ENCODE measurements at regions not wholly inside any gene's neighbourhood (a gene's known extent, or its start where the extent isn't known, plus 50 kb on each side); places are given as distances from the start of the nearest gene placed in this dataset.

DNA sequence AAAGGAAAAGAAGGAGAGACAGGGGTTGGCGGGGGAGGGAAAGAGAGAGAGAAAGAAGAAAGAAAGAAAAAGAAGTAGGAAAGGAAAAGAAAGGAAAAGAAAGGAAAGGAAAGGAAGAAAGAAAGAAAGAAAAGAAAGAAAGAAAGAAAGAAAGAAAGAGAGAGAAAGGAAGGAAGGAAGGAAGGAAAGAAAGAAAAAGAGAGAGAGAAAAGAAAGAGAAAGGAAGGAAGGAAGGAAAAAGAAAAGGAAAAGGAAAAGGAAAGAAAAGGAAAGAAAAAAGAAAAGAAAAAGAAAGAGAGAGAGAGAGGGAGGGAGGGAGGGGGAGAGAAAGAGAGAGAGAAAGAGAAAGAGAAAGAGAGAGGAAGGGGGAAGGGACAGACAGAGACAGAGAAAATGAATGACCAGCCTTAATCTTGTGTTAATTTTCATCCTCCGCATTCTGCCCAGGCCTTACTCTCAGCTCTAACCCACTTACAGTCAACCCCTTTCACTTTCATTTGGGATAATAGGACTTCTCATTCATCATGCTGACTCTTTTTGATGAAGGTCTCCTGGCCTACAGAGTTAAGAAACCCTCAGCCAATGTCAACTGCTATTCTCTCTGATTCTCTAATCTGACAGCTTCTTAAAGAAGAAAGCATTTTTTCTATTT lies 207.3 kb downstream of the SUCLG1 start:
- H3K4me3 ChIP-seq (replicated peaks in 1 of 2; ENCODE audit: low read depth in 2 of 2, low read length in 2 of 2) = no peak overlapping the region
- TF ChIP-seq, protein P1, sequence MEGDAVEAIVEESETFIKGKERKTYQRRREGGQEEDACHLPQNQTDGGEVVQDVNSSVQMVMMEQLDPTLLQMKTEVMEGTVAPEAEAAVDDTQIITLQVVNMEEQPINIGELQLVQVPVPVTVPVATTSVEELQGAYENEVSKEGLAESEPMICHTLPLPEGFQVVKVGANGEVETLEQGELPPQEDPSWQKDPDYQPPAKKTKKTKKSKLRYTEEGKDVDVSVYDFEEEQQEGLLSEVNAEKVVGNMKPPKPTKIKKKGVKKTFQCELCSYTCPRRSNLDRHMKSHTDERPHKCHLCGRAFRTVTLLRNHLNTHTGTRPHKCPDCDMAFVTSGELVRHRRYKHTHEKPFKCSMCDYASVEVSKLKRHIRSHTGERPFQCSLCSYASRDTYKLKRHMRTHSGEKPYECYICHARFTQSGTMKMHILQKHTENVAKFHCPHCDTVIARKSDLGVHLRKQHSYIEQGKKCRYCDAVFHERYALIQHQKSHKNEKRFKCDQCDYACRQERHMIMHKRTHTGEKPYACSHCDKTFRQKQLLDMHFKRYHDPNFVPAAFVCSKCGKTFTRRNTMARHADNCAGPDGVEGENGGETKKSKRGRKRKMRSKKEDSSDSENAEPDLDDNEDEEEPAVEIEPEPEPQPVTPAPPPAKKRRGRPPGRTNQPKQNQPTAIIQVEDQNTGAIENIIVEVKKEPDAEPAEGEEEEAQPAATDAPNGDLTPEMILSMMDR (IDR thresholded peaks at IDR 0.05; ENCODE audit: low read depth, low read length) = no peak
- no peak for DNase-seq (ENCODE audit: low read depth in 2 of 2)

DNA sequence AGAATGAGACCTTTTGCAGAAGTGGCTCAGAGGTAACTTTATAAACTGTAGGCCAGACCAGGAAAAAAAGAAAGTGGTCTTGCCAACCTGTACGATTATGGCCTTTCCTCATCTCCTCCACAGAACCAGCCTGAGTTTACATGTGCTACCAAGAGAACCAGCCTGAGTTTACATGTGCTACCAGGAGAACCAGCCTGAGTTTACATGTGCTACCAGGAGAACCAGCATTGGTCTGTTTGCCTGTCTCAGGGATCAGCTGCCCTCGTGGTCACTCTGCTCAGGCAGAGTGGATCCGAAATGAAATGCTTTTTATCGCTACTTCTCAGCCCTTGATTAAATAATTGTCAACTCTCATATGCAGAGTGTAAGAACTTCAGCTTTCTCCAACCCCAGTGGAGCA lies 209.9 kb downstream of the SUCLG1 start:
- no peak for DNase-seq (ENCODE audit: low read depth in 2 of 2)
- TF ChIP-seq, protein P1 (IDR thresholded peaks at IDR 0.05; ENCODE audit: low read depth, low read length) = no peak
- no peak overlapping the region for H3K4me3 ChIP-seq (replicated peaks in 1 of 2; ENCODE audit: low read depth in 2 of 2, low read length in 2 of 2)

DNA sequence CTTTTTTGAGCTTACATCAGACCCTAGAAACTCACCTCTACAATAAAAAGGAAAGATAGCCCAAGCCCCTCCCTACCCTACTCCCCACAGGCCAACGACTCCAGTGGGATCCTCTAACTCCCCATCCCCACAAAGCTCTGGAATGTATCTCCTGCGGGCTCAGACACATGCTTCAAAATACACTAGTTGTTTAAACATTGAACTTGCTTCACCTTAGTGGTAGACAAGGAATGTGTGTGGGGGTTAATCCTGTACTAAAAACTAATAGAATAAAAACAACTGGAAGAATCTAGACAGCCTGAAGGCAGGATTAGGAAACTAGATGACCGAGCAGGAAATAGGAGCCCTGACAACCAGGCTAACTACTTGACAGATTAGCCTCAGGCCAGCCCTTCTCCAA lies 211.5 kb downstream of the SUCLG1 start:
- no peak overlapping the region for H3K4me3 ChIP-seq (replicated peaks in 1 of 2; ENCODE audit: low read depth in 2 of 2, low read length in 2 of 2)
- no peak for DNase-seq (ENCODE audit: low read depth in 2 of 2)
- TF ChIP-seq, protein P1 (IDR thresholded peaks at IDR 0.05; ENCODE audit: low read depth, low read length) = no peak

DNA sequence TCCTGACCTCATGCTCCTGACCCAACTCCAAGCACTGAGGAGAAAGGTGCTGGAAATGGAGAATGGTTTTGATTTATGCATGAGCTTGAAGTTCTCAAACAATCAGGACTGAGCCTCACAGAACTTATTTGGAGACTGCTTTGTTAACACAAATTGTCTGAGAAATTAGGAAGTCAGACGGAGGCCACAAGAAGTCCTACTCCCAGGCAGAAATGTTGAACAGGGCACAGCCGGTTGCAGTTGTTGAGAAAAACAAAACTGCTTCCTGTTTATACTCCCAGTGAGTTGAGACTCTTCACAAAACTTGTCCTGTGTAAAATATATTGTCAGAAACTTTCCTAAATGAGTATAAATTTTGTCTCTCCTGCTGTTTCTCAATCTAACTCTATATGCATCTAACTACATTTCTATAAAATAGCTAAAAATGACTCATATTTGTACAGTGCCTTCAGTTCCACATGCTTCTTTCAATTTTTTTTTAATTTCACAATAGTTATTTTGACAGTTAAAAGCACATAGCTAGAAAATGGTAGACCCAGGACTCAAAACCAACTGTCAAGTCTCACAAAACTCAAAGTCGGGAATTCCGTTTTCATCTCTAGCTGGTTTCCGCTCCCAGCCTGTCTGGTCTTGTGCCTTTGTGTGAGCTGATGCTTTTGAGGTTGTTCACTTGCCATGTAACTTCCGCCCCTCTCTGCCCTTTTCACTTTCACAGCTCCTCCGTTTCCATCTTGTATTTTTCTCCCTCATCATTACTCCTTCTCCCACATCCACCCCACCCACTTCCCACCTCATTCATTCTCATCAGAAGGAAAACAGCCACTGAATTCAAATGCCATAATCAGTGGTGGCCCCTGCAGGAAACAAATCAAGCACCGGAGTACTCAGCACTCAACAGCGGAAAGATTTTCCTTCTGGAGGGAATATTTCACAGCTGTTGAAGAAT lies 215.0 kb downstream of the SUCLG1 start:
- DNase-seq (ENCODE audit: low read depth in 2 of 2) = no peak

DNA sequence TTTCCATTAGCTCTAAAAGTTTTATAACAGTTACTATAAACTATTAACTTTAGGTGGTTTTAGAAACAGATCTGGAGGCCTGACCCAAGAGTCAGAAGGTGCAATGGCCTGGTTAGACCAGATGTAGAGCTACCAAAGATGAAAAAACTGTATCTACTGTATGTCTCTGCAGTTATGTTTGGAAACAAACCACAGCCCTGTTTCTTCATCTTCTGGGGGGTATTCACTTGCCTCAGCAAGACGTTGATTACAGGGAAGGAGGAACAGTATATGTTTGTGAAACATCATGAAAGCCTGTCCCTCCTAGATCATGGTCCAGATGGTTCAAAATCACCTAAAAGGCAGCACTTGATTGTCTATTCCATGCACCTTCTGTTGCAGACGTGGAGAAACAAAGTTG lies 220.2 kb downstream of the SUCLG1 start:
- no peak overlapping the region for H3K4me3 ChIP-seq (replicated peaks in 1 of 2; ENCODE audit: low read depth in 2 of 2, low read length in 2 of 2)
- TF ChIP-seq, protein P1 (IDR thresholded peaks at IDR 0.05; ENCODE audit: low read depth, low read length) = no peak
- no peak for DNase-seq (ENCODE audit: low read depth in 2 of 2)

More for the DNA sequence above, 215.0 kb downstream of the SUCLG1 start:
- TF ChIP-seq, protein P1 (IDR thresholded peaks at IDR 0.05; ENCODE audit: low read depth, low read length) = no peak
- H3K4me3 ChIP-seq (replicated peaks in 1 of 2; ENCODE audit: low read depth in 2 of 2, low read length in 2 of 2) = no peak overlapping the region

DNA sequence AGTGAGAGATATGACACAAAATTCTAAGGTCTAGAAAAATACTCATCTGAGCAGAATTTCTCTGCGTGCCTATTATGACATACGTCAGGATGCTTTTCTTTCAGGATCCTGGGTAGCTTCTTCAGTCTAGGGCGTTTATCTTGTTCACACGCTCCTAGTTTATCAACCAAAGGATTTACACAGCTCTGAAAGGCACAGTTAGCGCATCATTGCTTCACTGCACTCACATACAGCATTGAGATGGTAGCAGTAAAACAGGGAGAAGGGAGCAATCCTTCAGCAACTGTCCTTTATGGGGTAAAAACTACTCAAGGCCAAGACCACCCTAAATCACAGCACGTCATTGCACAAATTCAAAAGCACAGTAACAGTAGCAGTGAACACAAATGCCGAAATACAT lies 222.8 kb downstream of the SUCLG1 start:
- DNase-seq (ENCODE audit: low read depth in 2 of 2) = no peak
- no peak overlapping the region for H3K4me3 ChIP-seq (replicated peaks in 1 of 2; ENCODE audit: low read depth in 2 of 2, low read length in 2 of 2)
- TF ChIP-seq, protein P1 (IDR thresholded peaks at IDR 0.05; ENCODE audit: low read depth, low read length) = no peak
